ENCODE measurements at regions not wholly inside any gene's neighbourhood (a gene's known extent, or its start where the extent isn't known, plus 50 kb on each side); places are given as distances from the start of the nearest gene placed in this dataset.

DNA sequence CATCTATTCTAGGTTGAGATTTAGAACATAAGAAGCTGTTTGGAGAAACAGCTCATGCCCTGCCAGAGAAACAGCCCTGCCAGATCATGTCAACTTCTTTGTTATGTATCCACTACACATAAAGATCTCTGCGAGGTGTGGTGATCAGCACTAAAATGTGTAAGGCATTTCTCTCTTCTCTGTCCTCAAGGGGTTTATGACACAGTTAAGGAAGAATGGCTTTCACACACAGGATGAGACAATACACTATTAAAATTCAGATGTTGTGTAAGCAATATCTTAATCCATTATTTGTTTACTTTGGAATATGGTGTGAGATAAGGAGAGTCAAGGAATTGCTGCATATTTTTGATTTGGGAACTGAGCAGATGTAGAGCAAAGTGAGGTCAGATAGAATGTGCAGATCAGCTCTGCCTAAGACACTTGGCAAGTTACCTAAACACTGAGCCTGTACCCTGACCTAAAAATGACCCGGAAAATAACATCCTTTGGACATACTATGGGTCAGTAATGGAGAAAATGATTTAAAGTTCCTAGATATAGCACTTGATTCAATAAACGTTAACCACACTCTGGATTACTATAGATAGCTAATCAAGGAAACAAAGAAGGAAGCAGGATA is 434.7 kb upstream of the PDZRN3 start:
- H3K36me3 ChIP-seq = no peaks in the 10 kb centered on the region
- TF ChIP-seq Cebpa-rat (IDR thresholded peaks at IDR 0.05) = no peak
- no peak overlapping the region for H3K4me2 ChIP-seq
- no peaks in the 10 kb centered on the region for H3K27me3 ChIP-seq
- H3K9me3 ChIP-seq = no peaks in the 10 kb centered on the region
- no peak overlapping the region for H3K9ac ChIP-seq
- no peaks in the 10 kb centered on the region for H3K4me1 ChIP-seq
- H3K4me3 ChIP-seq = no peak overlapping the region
- H3K27ac ChIP-seq = no peak overlapping the region
- no peaks in the 10 kb centered on the region for H4K20me1 ChIP-seq

DNA sequence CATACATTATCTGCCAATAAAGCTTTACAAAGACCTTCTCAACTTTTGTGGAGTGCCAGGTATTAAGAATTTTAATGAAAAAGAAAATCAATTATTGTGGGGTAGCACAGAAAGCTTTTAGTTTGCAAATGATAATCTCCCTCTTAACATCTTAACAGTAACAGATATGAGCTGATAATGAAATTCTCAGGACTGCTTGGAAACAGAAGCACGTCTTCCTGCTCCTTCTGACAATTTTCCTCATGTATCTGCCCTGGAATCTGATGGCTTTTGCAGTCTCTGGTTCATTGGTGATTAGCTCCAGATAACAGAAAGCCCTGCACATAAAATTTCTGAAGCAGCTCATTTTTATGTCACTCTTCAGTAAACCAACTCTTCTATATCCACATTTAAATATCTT is 432.4 kb upstream of the PDZRN3 start:
- no peaks in the 10 kb centered on the region for H4K20me1 ChIP-seq
- H3K9me3 ChIP-seq = no peaks in the 10 kb centered on the region
- H3K9ac ChIP-seq = no peak overlapping the region
- no peak overlapping the region for H3K27ac ChIP-seq
- no peak overlapping the region for H3K4me3 ChIP-seq
- H3K4me1 ChIP-seq = no peaks in the 10 kb centered on the region
- H3K27me3 ChIP-seq = no peaks in the 10 kb centered on the region
- no peaks in the 10 kb centered on the region for H3K36me3 ChIP-seq
- no peak overlapping the region for H3K4me2 ChIP-seq
- TF ChIP-seq Cebpa-rat (IDR thresholded peaks at IDR 0.05) = no peak

DNA sequence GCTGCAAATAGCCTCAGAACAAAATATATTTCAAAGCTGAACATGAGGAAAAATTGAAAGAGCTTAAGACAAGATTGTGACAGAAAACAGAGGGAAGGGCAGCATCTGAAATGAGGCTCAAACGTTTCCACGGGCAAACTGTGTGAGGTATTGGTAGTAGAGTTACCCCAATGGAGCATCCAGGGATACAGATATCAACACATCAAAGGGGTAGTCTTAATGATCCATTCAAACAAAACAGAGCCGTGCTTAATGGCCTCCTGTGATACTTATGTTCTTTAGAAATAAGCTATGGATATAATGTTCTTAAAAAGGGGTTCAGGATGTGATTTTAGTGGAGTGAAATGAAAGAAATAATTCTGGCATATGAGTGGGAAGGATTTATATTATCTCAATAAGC is 430.3 kb upstream of the PDZRN3 start:
- no peak overlapping the region for H3K4me3 ChIP-seq
- H4K20me1 ChIP-seq = no peaks in the 10 kb centered on the region
- TF ChIP-seq Cebpa-rat (IDR thresholded peaks at IDR 0.05) = no peak
- H3K9ac ChIP-seq = no peak overlapping the region
- no peaks in the 10 kb centered on the region for H3K36me3 ChIP-seq
- H3K9me3 ChIP-seq = no peaks in the 10 kb centered on the region
- no peak overlapping the region for H3K4me2 ChIP-seq
- no peak overlapping the region for H3K27ac ChIP-seq
- H3K27me3 ChIP-seq = no peaks in the 10 kb centered on the region
- H3K4me1 ChIP-seq = no peaks in the 10 kb centered on the region

DNA sequence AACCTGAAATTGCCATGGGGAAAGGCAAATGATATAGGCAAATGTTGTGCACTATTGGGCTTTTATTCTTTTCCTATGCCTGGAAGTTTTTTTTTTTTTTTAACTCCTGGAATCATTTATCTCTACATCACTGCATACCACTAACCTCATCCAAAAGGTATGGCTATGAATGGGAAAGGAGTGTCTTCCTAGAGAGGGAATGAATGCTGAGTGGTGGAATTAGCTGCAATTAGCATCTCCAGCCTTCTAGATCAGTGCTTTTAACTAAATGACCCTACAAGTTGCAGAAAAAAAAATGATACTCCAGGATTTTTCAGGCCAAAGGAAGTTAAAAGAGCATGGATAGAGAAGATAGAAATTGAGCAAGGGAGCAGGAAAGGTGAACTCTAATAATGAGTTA is 429.8 kb upstream of the PDZRN3 start:
- Histone ChIP-seq H3K4me1 (no peaks in the 10 kb centered on the region), H3K4me3 (no peak overlapping the region), H3K9ac (no peak overlapping the region), H4K20me1 (no peaks in the 10 kb centered on the region), H3K27me3 (no peaks in the 10 kb centered on the region), H3K27ac (no peak overlapping the region), H3K36me3 (no peaks in the 10 kb centered on the region), H3K9me3 (no peaks in the 10 kb centered on the region), H3K4me2 (no peak overlapping the region)
- no peak for TF ChIP-seq Cebpa-rat (IDR thresholded peaks at IDR 0.05)

DNA sequence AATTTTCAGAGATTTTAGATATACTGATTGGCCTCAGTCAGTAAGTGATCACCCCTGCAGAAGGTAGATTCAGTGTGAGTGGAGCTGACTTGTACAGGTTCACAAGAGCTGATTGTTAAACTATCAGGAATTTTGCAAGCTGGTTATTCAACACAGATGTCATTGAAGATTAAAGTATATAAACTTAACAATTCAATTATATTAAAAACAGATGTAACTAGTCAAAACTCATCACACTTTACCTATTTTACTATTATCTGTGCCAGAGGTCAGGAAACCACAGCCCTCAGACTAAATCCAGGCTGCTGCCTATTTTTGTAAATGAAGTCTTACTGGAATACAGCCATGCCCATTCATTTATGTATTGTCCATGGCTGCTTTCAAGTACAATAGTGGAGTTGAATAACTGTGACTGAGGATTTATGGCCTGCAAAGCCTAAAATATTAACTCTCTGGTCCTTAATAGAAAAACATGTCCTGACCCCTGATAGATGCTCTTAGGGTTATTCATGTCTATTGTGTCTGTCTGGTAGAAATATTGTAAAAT is 429.3 kb upstream of the PDZRN3 start:
- Histone ChIP-seq H3K4me1 (no peaks in the 10 kb centered on the region), H3K4me2 (no peak overlapping the region), H4K20me1 (no peaks in the 10 kb centered on the region), H3K4me3 (no peak overlapping the region), H3K9me3 (no peaks in the 10 kb centered on the region), H3K27me3 (no peaks in the 10 kb centered on the region), H3K36me3 (no peaks in the 10 kb centered on the region), H3K9ac (no peak overlapping the region), H3K27ac (no peak overlapping the region)
- TF ChIP-seq Cebpa-rat (IDR thresholded peaks at IDR 0.05) = no peak

DNA sequence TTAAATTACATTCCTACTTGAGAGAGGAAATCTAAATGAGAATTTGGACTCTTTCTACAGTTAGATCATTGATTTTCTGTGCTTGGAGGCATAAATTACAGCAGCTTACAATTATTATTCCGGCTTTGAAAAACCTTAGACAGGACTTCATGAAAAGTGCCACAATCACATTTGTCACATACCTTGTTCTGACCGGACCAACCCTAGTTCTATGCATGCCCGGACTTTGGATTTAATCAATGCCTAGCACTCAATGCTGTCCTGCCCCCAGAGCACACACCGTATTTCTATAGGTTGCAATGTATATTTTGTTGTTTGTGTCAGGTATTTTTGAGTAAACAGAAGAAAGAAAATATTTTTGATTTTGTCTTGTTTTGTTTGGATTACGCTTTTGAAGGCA is 424.7 kb upstream of the PDZRN3 start:
- Histone ChIP-seq H3K27me3 (no peaks in the 10 kb centered on the region), H3K4me2 (no peak overlapping the region), H3K4me3 (no peak overlapping the region), H3K4me1 (no peaks in the 10 kb centered on the region), H3K36me3 (no peaks in the 10 kb centered on the region), H3K9me3 (no peaks in the 10 kb centered on the region), H3K27ac (no peak overlapping the region), H4K20me1 (no peaks in the 10 kb centered on the region), H3K9ac (no peak overlapping the region)
- no peak for TF ChIP-seq Cebpa-rat (IDR thresholded peaks at IDR 0.05)

DNA sequence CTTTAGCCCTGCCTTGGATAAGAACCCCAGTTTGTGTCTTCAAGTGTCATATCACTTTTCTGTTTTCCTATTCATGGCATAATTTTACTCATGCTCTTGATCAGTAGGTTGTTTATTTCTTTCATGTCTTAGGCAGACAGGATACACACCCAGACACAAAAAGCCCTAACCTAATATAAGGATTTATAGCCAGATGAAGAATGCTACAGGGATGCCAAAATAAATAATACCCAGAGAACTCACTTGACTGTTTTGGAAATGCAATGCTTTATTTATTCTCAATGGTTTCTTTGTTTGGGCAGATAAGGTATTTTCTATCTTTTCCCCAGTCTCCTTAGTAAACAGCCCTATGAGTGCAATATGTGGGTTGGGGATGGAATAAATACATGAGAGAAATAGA is 424.0 kb upstream of the PDZRN3 start:
- H3K4me1 ChIP-seq = no peaks in the 10 kb centered on the region
- H3K27ac ChIP-seq = no peak overlapping the region
- no peaks in the 10 kb centered on the region for H3K36me3 ChIP-seq
- H4K20me1 ChIP-seq = no peaks in the 10 kb centered on the region
- no peak overlapping the region for H3K4me3 ChIP-seq
- H3K9me3 ChIP-seq = no peaks in the 10 kb centered on the region
- no peak overlapping the region for H3K9ac ChIP-seq
- H3K4me2 ChIP-seq = no peak overlapping the region
- no peaks in the 10 kb centered on the region for H3K27me3 ChIP-seq
- TF ChIP-seq Cebpa-rat (IDR thresholded peaks at IDR 0.05) = no peak

DNA sequence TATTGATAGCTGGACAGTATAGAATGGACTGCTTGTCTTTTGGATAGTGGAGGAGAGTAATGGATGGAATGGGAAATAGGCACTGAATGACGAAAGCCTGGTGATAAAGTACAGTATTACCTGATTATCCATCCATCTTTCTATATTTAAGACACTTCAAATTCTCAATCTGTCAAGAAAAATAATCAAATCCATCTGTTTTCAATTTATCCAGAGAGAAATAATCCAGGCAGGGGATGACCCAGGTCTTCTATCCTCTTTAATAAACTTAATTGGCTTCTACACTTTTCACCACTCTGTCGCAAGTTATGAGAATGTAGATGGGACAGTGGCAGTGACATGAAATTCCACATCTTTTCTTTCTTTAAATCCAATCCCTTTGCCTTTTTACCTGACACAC is 420.3 kb upstream of the PDZRN3 start:
- no peaks in the 10 kb centered on the region for H3K27me3 ChIP-seq

DNA sequence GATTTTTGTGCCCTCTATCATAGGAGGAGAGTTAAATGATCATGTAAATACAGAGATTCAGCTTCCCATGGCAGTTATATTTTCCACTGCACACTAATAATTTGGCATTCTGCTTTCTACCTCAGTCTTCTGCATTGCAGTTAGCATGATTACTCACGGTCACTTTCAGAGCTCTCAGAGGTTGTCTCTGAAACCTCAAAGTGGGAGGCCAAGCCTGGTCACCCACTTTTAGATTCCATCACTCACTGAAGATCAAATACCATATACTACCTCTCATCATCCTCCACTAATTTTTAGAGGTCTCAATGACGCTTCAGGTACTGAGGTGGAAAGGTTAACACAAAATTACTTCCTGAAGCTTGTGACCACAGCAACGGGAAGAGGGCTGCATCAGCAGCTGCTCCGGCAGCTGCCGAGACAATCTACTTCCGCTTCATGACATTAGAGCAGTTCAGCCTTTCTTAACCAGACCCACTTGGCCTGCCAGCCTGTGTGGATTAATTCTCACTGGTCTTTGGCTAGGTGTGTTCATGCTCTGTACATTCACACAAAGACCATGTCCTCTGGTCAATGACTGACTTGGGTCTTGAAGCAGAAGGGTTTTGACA is 416.4 kb upstream of the PDZRN3 start:
- Histone ChIP-seq H3K4me3 (no peak overlapping the region), H3K9ac (no peak overlapping the region), H3K27ac (no peak overlapping the region), H3K27me3 (no peaks in the 10 kb centered on the region), H3K9me3 (no peaks in the 10 kb centered on the region), H3K4me1 (no peaks in the 10 kb centered on the region), H3K36me3 (no peaks in the 10 kb centered on the region), H4K20me1 (no peaks in the 10 kb centered on the region), H3K4me2 (peak overlapping the region; percentile 11; the same call in 1 of the 2 replicates)
- no peak for TF ChIP-seq Cebpa-rat (IDR thresholded peaks at IDR 0.05)

More for the DNA sequence above, 420.3 kb upstream of the PDZRN3 start:
- Histone ChIP-seq H3K4me1 (no peaks in the 10 kb centered on the region), H3K4me2 (no peak overlapping the region), H3K36me3 (no peaks in the 10 kb centered on the region), H3K9me3 (no peaks in the 10 kb centered on the region), H3K27ac (no peak overlapping the region), H3K4me3 (no peak overlapping the region), H3K9ac (no peak overlapping the region), H4K20me1 (no peaks in the 10 kb centered on the region)
- no peak for TF ChIP-seq Cebpa-rat (IDR thresholded peaks at IDR 0.05)

DNA sequence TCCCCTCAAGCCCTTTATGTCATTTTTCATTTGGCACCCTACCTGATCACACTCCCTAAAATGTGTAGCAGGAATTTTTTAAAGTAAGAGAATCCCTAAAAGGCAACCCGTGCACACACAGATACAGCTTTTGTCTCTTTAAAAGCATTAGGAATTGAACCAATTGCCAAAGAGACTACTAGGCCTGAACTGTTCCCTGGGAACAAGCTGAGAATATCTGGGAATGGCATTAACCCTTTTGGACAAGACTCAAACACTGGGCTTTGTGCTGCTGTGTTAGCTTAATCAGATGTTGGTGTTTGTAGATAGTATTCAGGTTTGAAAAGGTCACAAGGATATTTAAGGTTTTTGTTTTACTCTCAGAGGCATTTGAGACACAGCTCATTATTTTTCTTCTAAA is 414.4 kb upstream of the PDZRN3 start:
- Histone ChIP-seq H3K4me1 (peaks cover 6% of the 10 kb centered on the region), H4K20me1 (no peaks in the 10 kb centered on the region), H3K9me3 (no peaks in the 10 kb centered on the region), H3K27me3 (no peaks in the 10 kb centered on the region), H3K4me3 (no peak overlapping the region), H3K9ac (no peak overlapping the region), H3K27ac (no peak overlapping the region), H3K4me2 (no peak overlapping the region), H3K36me3 (no peaks in the 10 kb centered on the region)
- TF ChIP-seq Cebpa-rat (IDR thresholded peaks at IDR 0.05) = no peak

Data from BLaER1 (cell line).